ENCODE measurements at regions not wholly inside any gene's neighbourhood (a gene's known extent, or its start where the extent isn't known, plus 50 kb on each side); places are given as distances from the start of the nearest gene placed in this dataset.

GRCh38 chr2:180819106-180819505, 161.3 kb upstream of the UBE2E3 start:
- TF ChIP-seq CTCF (IDR thresholded peaks at IDR 0.05 in 2 of 3, conservative IDR thresholded peaks at IDR 0.05 in 1 of 3; ENCODE audit: borderline replicate concordance in 1 of 3, insufficient read depth in 1 of 3, low read depth in 2 of 3, low read length in 2 of 3) (no peak), ZBTB33 (IDR thresholded peaks at IDR 0.05; ENCODE audit: extremely low read depth, insufficient replicate concordance, low read length) (no peak), MAX (IDR thresholded peaks at IDR 0.05) (no peak), EZH2phosphoT487 (IDR thresholded peaks at IDR 0.05; ENCODE audit: borderline replicate concordance) (no peak), POLR2A (IDR thresholded peaks at IDR 0.05; ENCODE audit: borderline replicate concordance, extremely low read depth, insufficient read depth, insufficient read length) (no peak), POLR2AphosphoS5 (IDR thresholded peaks at IDR 0.05; ENCODE audit: low read depth, low read length) (no peak), EZH2 (IDR thresholded peaks at IDR 0.05) (no peak), ELF1 (IDR thresholded peaks at IDR 0.05; ENCODE audit: borderline replicate concordance, low read depth) (no peak)
- TF ChIP-seq, protein P1, sequence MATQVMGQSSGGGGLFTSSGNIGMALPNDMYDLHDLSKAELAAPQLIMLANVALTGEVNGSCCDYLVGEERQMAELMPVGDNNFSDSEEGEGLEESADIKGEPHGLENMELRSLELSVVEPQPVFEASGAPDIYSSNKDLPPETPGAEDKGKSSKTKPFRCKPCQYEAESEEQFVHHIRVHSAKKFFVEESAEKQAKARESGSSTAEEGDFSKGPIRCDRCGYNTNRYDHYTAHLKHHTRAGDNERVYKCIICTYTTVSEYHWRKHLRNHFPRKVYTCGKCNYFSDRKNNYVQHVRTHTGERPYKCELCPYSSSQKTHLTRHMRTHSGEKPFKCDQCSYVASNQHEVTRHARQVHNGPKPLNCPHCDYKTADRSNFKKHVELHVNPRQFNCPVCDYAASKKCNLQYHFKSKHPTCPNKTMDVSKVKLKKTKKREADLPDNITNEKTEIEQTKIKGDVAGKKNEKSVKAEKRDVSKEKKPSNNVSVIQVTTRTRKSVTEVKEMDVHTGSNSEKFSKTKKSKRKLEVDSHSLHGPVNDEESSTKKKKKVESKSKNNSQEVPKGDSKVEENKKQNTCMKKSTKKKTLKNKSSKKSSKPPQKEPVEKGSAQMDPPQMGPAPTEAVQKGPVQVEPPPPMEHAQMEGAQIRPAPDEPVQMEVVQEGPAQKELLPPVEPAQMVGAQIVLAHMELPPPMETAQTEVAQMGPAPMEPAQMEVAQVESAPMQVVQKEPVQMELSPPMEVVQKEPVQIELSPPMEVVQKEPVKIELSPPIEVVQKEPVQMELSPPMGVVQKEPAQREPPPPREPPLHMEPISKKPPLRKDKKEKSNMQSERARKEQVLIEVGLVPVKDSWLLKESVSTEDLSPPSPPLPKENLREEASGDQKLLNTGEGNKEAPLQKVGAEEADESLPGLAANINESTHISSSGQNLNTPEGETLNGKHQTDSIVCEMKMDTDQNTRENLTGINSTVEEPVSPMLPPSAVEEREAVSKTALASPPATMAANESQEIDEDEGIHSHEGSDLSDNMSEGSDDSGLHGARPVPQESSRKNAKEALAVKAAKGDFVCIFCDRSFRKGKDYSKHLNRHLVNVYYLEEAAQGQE (IDR thresholded peaks at IDR 0.05; ENCODE audit: low read depth), result no peak
